Mucosa of rectum (tissue), 2 donors: ENCODE measurements at regions not wholly inside any gene's neighbourhood (a gene's known extent, or its start where the extent isn't known, plus 50 kb on each side); places are given as distances from the start of the nearest gene placed in this dataset.

Source experiments
- H3K27ac ChIP-seq, 2 donors: one replicate each; pipeline ENCODE4 v1.7.0; 2013; ENCODE audit warnings: inconsistent platforms in 2 of 2, low read depth in 2 of 2, low read length in 2 of 2
- H3K27me3 ChIP-seq, 2 donors: one replicate each; pipeline ENCODE4 v1.7.0; 2013; ENCODE audit warnings: low read length in 2 of 2; ENCODE audit not compliant: control insufficient read depth in 2 of 2, insufficient read depth in 2 of 2
- H3K36me3 ChIP-seq, 2 donors: one replicate each; pipeline ENCODE4 v1.7.0; 2013; ENCODE audit warnings: low read length in 2 of 2; ENCODE audit not compliant: control insufficient read depth in 2 of 2, insufficient read depth in 2 of 2
- H3K4me1 ChIP-seq, 2 donors: one replicate each; pipeline ENCODE4 v1.7.0; 2013; ENCODE audit warnings: low read length in 2 of 2, mild to moderate bottlenecking in 1 of 2; ENCODE audit not compliant: control insufficient read depth in 2 of 2, insufficient read depth in 2 of 2
- H3K4me3 ChIP-seq, 2 donors: one replicate each; pipeline ENCODE4 v1.7.0; 2013; ENCODE audit warnings: low read length in 2 of 2
- H3K9ac ChIP-seq, 2 donors: one replicate each; pipeline ENCODE4 v1.7.0; 2013; ENCODE audit warnings: low read length in 2 of 2, low read depth in 1 of 2, mild to moderate bottlenecking in 1 of 2
- H3K9me3 ChIP-seq, 2 donors: one replicate each; pipeline ENCODE4 v1.7.0; 2013; ENCODE audit warnings: low read length in 2 of 2; ENCODE audit not compliant: control insufficient read depth in 2 of 2
- donor health status: healthy.
- donor health status: Normal muscosa, but diverticular disease.

DNA sequence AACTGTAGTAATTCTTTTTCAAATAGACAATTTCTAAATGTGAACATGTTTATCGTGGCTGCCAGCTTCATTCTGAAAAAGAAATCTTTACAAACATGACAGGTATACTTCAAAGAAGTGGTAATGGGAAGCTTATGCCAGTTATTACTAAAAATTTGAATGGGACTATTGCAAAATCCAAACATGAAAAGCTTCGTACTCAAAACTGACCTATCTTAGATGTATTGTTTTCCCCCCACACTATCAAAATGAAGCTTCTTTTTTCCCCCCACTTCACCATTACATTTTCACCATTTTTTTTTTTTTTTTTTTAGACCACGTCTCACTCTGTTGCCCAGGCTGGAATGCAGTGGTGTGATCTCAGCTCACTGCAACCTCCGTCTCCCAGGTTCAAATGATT lies 50.4 kb upstream of the SERTAD2 start:
- no peaks in the 10 kb centered on the region for H3K9me3 ChIP-seq
- no peak overlapping the region for H3K4me3 ChIP-seq
- no peaks in the 10 kb centered on the region for H3K4me1 ChIP-seq
- H3K36me3 ChIP-seq: no peaks in the 10 kb centered on the region
- no peaks in the 10 kb centered on the region for H3K27me3 ChIP-seq
- no peak overlapping the region for H3K9ac ChIP-seq
- no peak overlapping the region for H3K27ac ChIP-seq

DNA sequence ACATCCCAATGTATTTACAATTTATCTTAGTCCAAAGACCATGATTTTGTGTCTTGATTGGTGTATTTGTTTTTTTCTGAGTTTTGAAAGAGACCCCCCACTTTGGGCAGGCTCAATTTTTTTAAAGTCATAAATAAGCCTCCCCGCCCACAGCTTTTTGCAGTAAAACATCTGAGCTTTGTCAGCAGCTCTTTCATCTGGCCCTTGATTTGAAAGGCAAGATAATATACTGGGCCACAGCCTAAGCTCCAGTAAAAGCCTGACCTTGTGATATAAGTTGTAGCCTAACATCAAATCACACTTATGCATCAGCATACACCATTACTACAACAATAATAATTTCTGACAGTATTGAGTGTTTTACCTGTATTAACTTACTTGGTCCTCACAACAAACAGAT lies 51.3 kb upstream of the SERTAD2 start:
- Histone ChIP-seq H3K9ac (no peak overlapping the region), H3K9me3 (no peaks in the 10 kb centered on the region), H3K27me3 (no peaks in the 10 kb centered on the region)

DNA sequence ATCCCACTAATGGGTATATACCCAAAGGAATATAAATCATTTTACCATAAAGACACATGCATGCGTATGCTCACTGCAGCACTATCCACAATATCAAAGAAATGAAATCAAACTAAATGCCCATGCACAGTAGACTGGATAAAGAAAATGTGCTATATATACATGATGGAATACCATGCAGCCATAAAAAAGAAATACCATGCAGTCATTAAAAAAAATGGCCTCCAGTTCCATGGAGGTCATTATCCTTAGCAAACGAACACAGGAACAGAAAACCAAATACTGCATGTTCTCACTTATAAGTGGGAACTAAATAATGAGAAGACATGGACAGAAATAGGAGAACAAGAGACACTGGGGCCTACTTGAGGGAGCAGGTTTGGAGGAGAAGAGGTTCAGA lies 53.6 kb upstream of the SERTAD2 start:
- Histone ChIP-seq H3K9me3 (no peaks in the 10 kb centered on the region), H3K27me3 (no peaks in the 10 kb centered on the region), H3K36me3 (no peaks in the 10 kb centered on the region), H3K4me3 (no peak overlapping the region), H3K27ac (no peak overlapping the region), H3K4me1 (peaks cover 0 to 2% of the 10 kb centered on the region in 2 donors), H3K9ac (no peak overlapping the region)

More for the DNA sequence above, 51.3 kb upstream of the SERTAD2 start:
- H3K4me1 ChIP-seq: no peaks in the 10 kb centered on the region
- no peak overlapping the region for H3K4me3 ChIP-seq
- no peaks in the 10 kb centered on the region for H3K36me3 ChIP-seq
- no peak overlapping the region for H3K27ac ChIP-seq

DNA sequence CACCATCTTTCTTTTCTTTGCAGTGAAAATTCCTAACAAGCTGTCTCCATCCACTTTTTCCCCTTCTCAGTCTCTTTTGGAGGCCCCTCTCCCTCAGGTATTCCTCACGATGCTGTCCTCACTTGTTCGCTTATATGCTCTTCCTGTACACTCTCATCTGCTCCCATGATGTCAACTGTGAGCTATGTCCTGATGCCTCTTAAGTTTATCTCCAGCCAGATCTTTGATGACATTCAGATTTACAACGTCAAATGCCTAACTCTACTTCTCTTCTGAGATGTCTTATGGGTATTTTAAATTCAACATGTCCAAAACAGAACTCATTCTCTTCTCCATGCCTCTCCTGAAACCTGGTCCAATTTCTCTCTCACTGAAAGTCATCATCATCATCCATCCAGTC lies 55.1 kb upstream of the SERTAD2 start:
- Histone ChIP-seq H3K36me3 (no peaks in the 10 kb centered on the region), H3K9me3 (no peaks in the 10 kb centered on the region), H3K27ac (no peak overlapping the region), H3K4me1 (peaks cover 0 to 2% of the 10 kb centered on the region in 2 donors), H3K9ac (no peak overlapping the region), H3K27me3 (no peaks in the 10 kb centered on the region), H3K4me3 (no peak overlapping the region)

DNA sequence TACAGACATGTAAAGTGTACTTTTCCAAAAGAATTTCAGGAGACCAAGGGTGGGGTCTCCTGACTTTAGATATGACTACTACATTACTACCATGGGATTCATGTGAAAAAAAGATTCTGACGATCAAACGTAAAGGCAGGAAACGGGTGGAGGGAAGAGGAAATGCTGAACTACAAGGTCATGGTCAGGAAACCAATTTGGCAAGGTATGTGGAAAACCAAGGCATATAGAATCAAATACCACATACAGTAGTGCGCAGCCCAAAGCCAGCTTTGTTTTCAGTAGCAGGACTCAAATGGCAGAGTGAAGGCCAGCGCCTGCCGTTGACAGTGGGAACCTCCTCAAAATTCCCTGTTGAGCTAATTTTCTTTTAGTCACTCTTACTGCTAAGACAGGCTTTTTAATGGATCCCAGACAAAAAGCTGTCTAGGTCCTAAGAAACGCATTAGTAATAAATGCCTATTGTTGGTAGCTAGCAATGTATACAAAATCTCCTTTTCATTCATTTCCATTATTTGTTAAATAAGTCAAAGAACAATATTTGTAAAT lies 57.6 kb upstream of the SERTAD2 start:
- H3K4me1 ChIP-seq: peaks cover 0 to 2% of the 10 kb centered on the region in 2 donors
- H3K36me3 ChIP-seq: no peaks in the 10 kb centered on the region
- H3K9ac ChIP-seq: no peak overlapping the region
- H3K9me3 ChIP-seq: no peaks in the 10 kb centered on the region
- no peak overlapping the region for H3K4me3 ChIP-seq
- no peaks in the 10 kb centered on the region for H3K27me3 ChIP-seq
- no peak overlapping the region for H3K27ac ChIP-seq

DNA sequence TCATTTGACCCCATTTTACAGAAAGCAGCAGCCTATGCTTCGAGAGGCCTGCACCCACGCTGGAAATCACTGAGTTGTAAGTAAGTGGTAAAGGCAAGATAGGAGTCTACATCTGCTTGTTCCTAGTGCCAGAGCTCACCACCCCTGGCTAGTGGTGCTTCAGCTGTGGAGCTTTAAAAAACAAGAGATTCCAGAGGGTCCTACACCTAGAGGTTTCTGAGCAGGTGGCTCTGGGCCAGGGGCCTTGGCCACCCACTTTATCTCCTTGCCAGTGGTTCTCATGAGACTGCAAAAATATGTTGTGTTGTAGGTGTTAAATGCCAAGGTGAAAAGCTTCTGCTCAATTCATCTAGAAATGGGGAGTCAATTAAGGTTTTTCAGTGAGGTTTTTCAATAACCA lies 60.0 kb upstream of the SERTAD2 start:
- Histone ChIP-seq H3K4me3 (no peak overlapping the region), H3K9me3 (no peaks in the 10 kb centered on the region), H3K4me1 (peaks cover 2 to 3% of the 10 kb centered on the region in 2 donors), H3K27me3 (no peaks in the 10 kb centered on the region), H3K9ac (no peak overlapping the region), H3K36me3 (no peaks in the 10 kb centered on the region), H3K27ac (no peak overlapping the region)

DNA sequence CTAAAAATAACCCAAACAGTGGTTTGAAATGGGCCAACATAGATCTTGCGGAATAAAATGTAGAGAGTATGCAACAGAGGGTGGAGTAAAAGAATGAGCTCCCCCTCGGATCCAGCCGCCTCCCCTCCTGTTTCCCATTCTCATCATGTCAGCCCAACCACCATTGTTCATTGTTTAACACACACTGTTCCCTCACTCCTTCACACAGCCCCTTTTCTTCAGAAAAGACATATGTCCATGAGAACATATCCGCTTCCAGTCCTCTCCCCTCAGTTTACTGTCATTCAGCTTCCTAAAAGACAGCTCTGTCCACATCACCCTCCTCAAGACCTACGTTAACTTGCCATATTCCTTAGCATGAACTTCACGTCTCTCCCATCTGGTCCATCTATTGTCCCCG lies 62.9 kb upstream of the SERTAD2 start:
- no peaks in the 10 kb centered on the region for H3K27me3 ChIP-seq
- H3K27ac ChIP-seq: no peak overlapping the region
- H3K4me3 ChIP-seq: no peak overlapping the region
- H3K36me3 ChIP-seq: no peaks in the 10 kb centered on the region
- H3K9ac ChIP-seq: no peak overlapping the region
- no peaks in the 10 kb centered on the region for H3K9me3 ChIP-seq
- H3K4me1 ChIP-seq: peaks cover 0 to 3% of the 10 kb centered on the region in 2 donors

DNA sequence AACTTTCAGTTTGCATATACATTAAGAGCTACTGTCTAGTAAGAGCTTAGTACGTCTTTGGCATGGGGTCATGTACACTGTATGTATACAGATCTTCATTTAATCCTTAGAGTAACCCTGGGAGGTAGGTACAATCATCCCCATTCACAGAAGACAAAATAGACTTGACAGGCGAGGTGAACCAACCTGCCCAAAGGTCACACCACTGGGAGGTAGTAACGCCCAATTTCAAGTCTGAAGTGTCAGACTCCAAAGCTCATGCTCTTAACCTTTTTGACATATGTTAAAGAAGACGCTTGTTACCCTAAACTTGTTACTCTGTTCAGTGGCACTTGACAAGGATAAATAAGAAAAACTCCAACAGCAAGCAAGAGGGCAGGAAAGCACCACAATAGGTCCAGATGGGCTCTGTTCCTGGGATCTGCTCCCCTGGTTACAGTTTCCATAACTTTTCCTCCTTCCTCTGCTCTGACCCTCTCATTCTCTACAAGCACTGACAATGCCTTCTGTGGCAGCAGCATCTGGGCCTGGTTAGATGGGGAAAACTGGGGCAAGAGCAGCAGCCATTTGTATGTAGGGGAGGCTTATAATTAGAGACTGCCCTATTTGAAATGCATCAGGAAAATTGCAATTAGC lies 64.7 kb upstream of the SERTAD2 start:
- Histone ChIP-seq H3K27me3 (no peaks in the 10 kb centered on the region), H3K27ac (no peak overlapping the region), H3K9ac (no peak overlapping the region), H3K4me3 (no peak overlapping the region), H3K36me3 (no peaks in the 10 kb centered on the region), H3K4me1 (peaks cover 0 to 3% of the 10 kb centered on the region in 2 donors), H3K9me3 (no peaks in the 10 kb centered on the region)

DNA sequence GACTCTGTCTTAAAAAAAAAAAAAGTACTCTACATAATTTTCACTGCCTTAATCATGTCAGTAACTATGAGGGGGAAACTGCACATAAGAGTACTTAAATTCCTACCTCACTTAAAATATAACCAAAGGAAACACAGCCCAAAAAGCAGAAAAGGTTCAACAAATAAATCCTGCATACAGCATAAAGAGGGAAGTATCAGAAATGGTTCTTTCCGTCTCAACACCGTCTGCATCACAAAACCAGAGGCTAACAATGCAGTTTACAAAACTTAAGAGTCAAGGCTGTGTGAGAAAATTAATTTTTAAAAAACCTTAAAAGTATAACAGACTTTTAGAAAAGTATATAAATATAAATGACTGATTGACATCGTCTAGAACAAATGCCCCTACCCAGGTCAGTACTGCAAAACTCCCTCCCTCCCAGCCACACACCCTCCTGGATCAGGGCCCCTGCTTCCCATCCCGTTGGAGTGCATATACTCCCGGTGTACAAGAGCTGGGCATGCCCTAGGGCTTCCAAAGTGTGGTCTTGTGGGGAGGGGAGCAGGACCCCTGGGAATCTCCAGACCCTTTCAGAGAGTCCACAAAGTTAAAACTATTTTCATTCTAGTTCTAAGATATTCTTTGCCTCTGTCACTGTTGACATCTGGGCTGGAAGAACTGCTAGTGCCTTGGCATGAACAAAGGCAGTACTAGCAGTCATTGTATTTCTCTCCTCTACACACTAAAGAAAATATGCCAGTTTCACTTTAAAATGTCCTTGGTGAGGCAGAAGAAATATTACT lies 67.0 kb upstream of the SERTAD2 start:
- Histone ChIP-seq H3K27ac (no peak overlapping the region), H3K4me1 (peaks cover 0 to 3% of the 10 kb centered on the region in 2 donors), H3K27me3 (no peaks in the 10 kb centered on the region), H3K4me3 (no peak overlapping the region), H3K9me3 (no peaks in the 10 kb centered on the region), H3K36me3 (no peaks in the 10 kb centered on the region), H3K9ac (no peak overlapping the region)

DNA sequence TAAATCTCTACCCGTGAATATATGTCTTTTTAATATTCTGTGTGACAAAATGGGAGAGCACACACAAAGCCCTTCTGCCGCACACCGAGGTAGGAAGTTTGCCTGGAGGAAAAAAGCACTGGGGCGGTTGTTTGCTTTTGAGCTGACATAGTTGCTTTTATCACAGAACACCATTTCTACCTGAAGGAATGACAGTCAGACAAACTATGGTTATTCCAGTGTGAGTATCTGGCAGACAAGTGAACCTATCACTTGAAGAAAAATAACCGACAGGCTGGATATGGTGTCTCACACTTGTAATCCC lies 67.6 kb upstream of the SERTAD2 start:
- Histone ChIP-seq H3K4me1 (peaks cover 0 to 3% of the 10 kb centered on the region in 2 donors), H3K9me3 (no peaks in the 10 kb centered on the region), H3K9ac (no peak overlapping the region), H3K27ac (no peak overlapping the region), H3K4me3 (no peak overlapping the region), H3K27me3 (no peaks in the 10 kb centered on the region), H3K36me3 (no peaks in the 10 kb centered on the region)
